GM12878 (cell line): ENCODE measurements at regions not wholly inside any gene's neighbourhood (a gene's known extent, or its start where the extent isn't known, plus 50 kb on each side); places are given as distances from the start of the nearest gene placed in this dataset.

Experiments
- ATAC-seq: fragments of 200-7000 bp; cut with Tn5 transposase; 3 replicates; pipeline ENCODE4 v1.9.1; 2020; ENCODE audit warnings: mild to moderate bottlenecking, moderate library complexity
- BruUV-seq: library from RNA; stranded (reverse); fragments of 400-500 nt; replicated peaks from 2 replicates; lab custom pipeline; 2021; lab: Mats Ljungman, UMichigan
- CTCF ChIA-PET: fragments of 300-600 bp; sonication (Branson Sonifier 250); formaldehyde crosslinking; extraction: SDS; loops from one replicate; lab custom pipeline; 2021; ENCODE audit warnings: inconsistent platforms; lab: Yijun Ruan, JAX
- POLR2A ChIA-PET: fragments of 350-600 bp; formaldehyde crosslinking; extraction: SDS; loops from one replicate; lab custom pipeline; 2021; ENCODE audit warnings: inconsistent platforms; lab: Charles Lee
- RAD21 ChIA-PET: fragments of 300-600 bp; sonication (Branson Sonifier 250); formaldehyde crosslinking; loops from one replicate; lab custom pipeline; 2023; ENCODE audit warnings: antibody characterized with exemption; ENCODE audit not compliant: unreplicated experiment; lab: Charles Lee
- SMC1A ChIA-PET: fragments of 300-600 bp; sonication (Branson Sonifier 250); formaldehyde crosslinking; loops from one replicate; lab custom pipeline; 2023; ENCODE audit not compliant: unreplicated experiment, uncharacterized antibody; lab: Charles Lee
- DNase-seq: peaks from one replicate; pipeline ENCODE4 v3.0.0-alpha.2; 2011; ENCODE audit warnings: low read depth, low spot score
- FAIRE-seq: peaks from 3 replicates; lab custom pipeline; 2011; peaks lifted over from hg19 to GRCh38; lab: Jason Lieb, UNC
- H2AFZ ChIP-seq: 2 replicates; pipeline ENCODE4 v1.6.0; 2011; ENCODE audit warnings: low read depth, low read length, control low read depth; ENCODE audit not compliant: control insufficient read depth
- H3K27ac ChIP-seq: 2 replicates; pipeline ENCODE4 v1.5.1; 2011; ENCODE audit warnings: control low read depth; ENCODE audit not compliant: control insufficient read depth, insufficient read depth
- H3K27me3 ChIP-seq, 2 experiments: replicated peaks in 1 of 2; 2 replicates each; pipeline versions ENCODE4 v1.6.0 to v1.6.1; 2011; ENCODE audit warnings: low read length in 1 of 2; ENCODE audit not compliant: control insufficient read depth in 2 of 2, insufficient read depth in 2 of 2
- H3K36me3 ChIP-seq, 2 experiments: 2 replicates each; pipeline ENCODE4 v1.5.1; 2011; ENCODE audit warnings: low read length in 1 of 2; ENCODE audit not compliant: control insufficient read depth in 2 of 2, insufficient read depth in 2 of 2
- H3K4me1 ChIP-seq: 2 replicates; pipeline ENCODE4 v1.6.1; 2011; ENCODE audit warnings: mild to moderate bottlenecking, low read length, moderate library complexity, mixed read lengths; ENCODE audit not compliant: control insufficient read depth, insufficient read depth
- H3K4me2 ChIP-seq: 2 replicates; pipeline ENCODE4 v1.6.0; 2011; ENCODE audit warnings: control low read depth; ENCODE audit not compliant: control insufficient read depth, insufficient read depth
- H3K4me3 ChIP-seq: fragments of 200-600 bp; sonication (generic); 2 replicates; pipeline ENCODE4 v1.5.1; 2016
- H3K79me2 ChIP-seq: 2 replicates; pipeline ENCODE4 v1.6.0; 2011; ENCODE audit warnings: low read length; ENCODE audit not compliant: control insufficient read depth, insufficient read depth
- H3K9ac ChIP-seq: 2 replicates; pipeline ENCODE4 v1.8.0; 2011; ENCODE audit warnings: low read length, control low read depth, mixed read lengths; ENCODE audit not compliant: control insufficient read depth, insufficient read depth
- H3K9me3 ChIP-seq: replicated peaks from 3 replicates; pipeline ENCODE4 v1.5.1; 2011; ENCODE audit warnings: mild to moderate bottlenecking, low read length; ENCODE audit not compliant: control insufficient read depth, insufficient read depth
- H4K20me1 ChIP-seq: 2 replicates; pipeline ENCODE4 v1.6.0; 2011; ENCODE audit not compliant: control insufficient read depth, insufficient read depth
- ATF7 ChIP-seq: fragments of 450-650 bp; IDR thresholded peaks from 2 replicates; pipeline ENCODE4 v1.6.1; 2016; ENCODE audit warnings: low read depth, mild to moderate bottlenecking
- BCL11A ChIP-seq: IDR thresholded peaks from 2 replicates; pipeline ENCODE4 v1.6.1; 2011; ENCODE audit warnings: low read depth, low read length
- EGR1 ChIP-seq, 2 experiments: IDR thresholded peaks; 1 replicate in 1 of 2; 2 replicates in 1 of 2; pipeline ENCODE4 v1.6.1; 2011 to 2012; ENCODE audit warnings: low read depth in 2 of 2, low read length in 2 of 2, borderline replicate concordance in 1 of 2, mild to moderate bottlenecking in 1 of 2, moderate library complexity in 1 of 2
- EP300 ChIP-seq, 2 experiments: fragments of 150-350 bp in 1 of 2; IDR thresholded peaks; 2 replicates each; pipeline ENCODE4 v1.6.1; 2011 to 2012; ENCODE audit warnings: low read depth in 2 of 2, low read length in 2 of 2, borderline replicate concordance in 1 of 2, improper control_type of control experiment in 1 of 2, inconsistent platforms in 1 of 2; ENCODE audit not compliant: control insufficient read depth in 1 of 2
- GABPA ChIP-seq: IDR thresholded peaks from 2 replicates; pipeline ENCODE4 v1.6.1; 2014; ENCODE audit warnings: antibody characterized with exemption, low read depth, mild to moderate bottlenecking, inconsistent platforms
- KAT2A ChIP-seq: conservative IDR thresholded peaks from 2 replicates; pipeline ENCODE4 v1.6.1; 2011; ENCODE audit warnings: low read depth, low read length; ENCODE audit not compliant: control insufficient read depth
- MEF2A ChIP-seq: IDR thresholded peaks from 2 replicates; pipeline ENCODE4 v1.6.1; 2011; ENCODE audit warnings: low read depth, mild to moderate bottlenecking, low read length, moderate library complexity; ENCODE audit not compliant: insufficient read depth
- NR2C1 ChIP-seq: fragments of 450-650 bp; IDR thresholded peaks from 2 replicates; pipeline ENCODE4 v1.6.1; 2017; ENCODE audit warnings: antibody characterized with exemption, mild to moderate bottlenecking, moderate library complexity
- RELA ChIP-seq: fragments of 450-650 bp; IDR thresholded peaks from 2 replicates; pipeline ENCODE4 v1.8.0; 2014; ENCODE audit warnings: borderline replicate concordance; ENCODE audit not compliant: partially characterized antibody
- SKIL ChIP-seq: fragments of 450-650 bp; IDR thresholded peaks from 2 replicates; pipeline ENCODE4 v1.6.1; 2017; ENCODE audit warnings: mild to moderate bottlenecking, low read depth, inconsistent platforms; ENCODE audit not compliant: poor library complexity, severe bottlenecking
- SUPT20H ChIP-seq: IDR thresholded peaks from 2 replicates; pipeline ENCODE4 v1.6.1; 2011; ENCODE audit warnings: low read depth, mild to moderate bottlenecking, low read length, moderate library complexity, borderline replicate concordance; ENCODE audit not compliant: control insufficient read depth
- TARDBP ChIP-seq: IDR thresholded peaks from 2 replicates; pipeline ENCODE4 v1.6.1; 2016; ENCODE audit warnings: borderline replicate concordance
- TBL1XR1 ChIP-seq: IDR thresholded peaks from 2 replicates; pipeline ENCODE4 v1.6.1; 2012; ENCODE audit warnings: low read depth, low read length, improper control_type of control experiment
- ZNF592 ChIP-seq: fragments of 450-650 bp; IDR thresholded peaks from 2 replicates; pipeline ENCODE4 v1.6.1; 2017; ENCODE audit warnings: mild to moderate bottlenecking, moderate library complexity
- ZZZ3 ChIP-seq: IDR thresholded peaks from 2 replicates; pipeline ENCODE4 v1.6.1; 2011; ENCODE audit warnings: low read depth; ENCODE audit not compliant: control insufficient read depth, insufficient read length
- whole genome bisulfite sequencing: methylation state at CpG from one replicate; pipeline ENCODE4 v1.1.6; 2016; ENCODE audit warnings: low lambda C conversion rate; ENCODE audit not compliant: insufficient replicate concordance, insufficient coverage; ENCODE audit errors: missing lambda C conversion rate; 5-methylcytosine and 5-hydroxymethylcytosine counted together
- in situ Hi-C: fragments of 300-500 bp; cut with MboI; formaldehyde crosslinking; loops from 9 replicates; pipeline ENCODE4 v1.14.3; 2018; ENCODE audit warnings: mixed read lengths
- intact Hi-C: fragments of 100-400 bp; cut with micrococcal nuclease; formaldehyde crosslinking; loops from one replicate; pipeline ENCODE4 v1.14.2; 2022; ENCODE audit not compliant: unreplicated experiment

GRCh38 chr6:133159255-133159795, 81.8 kb upstream of the EYA4 start:
- H4K20me1 ChIP-seq, result no peaks in the 10 kb centered on the region
- BruUV-seq, result no TSS peak
- no peak overlapping the region for H2AFZ ChIP-seq
- TF ChIP-seq ZZZ3, result no peak
- TF ChIP-seq MEF2A, result no peak
- no peak for TF ChIP-seq SKIL
- TF ChIP-seq GABPA, result no peak
- TF ChIP-seq SUPT20H, result no peak
- TF ChIP-seq EGR1 (IDR thresholded peaks at IDR 0.05; ENCODE audit: borderline replicate concordance in 1 of 2, low read depth in 2 of 2, low read length in 2 of 2), result no peak
- TF ChIP-seq RELA, result no peak
- no peak for TF ChIP-seq EP300 (IDR thresholded peaks at IDR 0.05; ENCODE audit: borderline replicate concordance in 1 of 2, control insufficient read depth in 1 of 2, low read depth in 2 of 2, low read length in 2 of 2)
- TF ChIP-seq KAT2A, result no peak
- no peak for TF ChIP-seq NR2C1
- no peak for TF ChIP-seq ZNF592
- no peak for TF ChIP-seq TARDBP
- TF ChIP-seq TBL1XR1, result no peak
- no peak for TF ChIP-seq ATF7
- TF ChIP-seq BCL11A, result no peak
- H3K9ac ChIP-seq, result no peak overlapping the region
- ATAC-seq (no peak), DNase-seq (no peak), FAIRE-seq (no peak)
- WGBS, result 50% methylated on average over 2 of the region's 2 CpGs
- H3K4me3 ChIP-seq, result no peak overlapping the region
- POLR2A ChIA-PET, result no interaction called here
- in situ Hi-C loops, result no loop called here
- H3K79me2 ChIP-seq, result no peaks in the 10 kb centered on the region
- CTCF ChIA-PET, result interaction anchor here (1.2 kb wide), 1 partner anchor 9 kb away, joined by 3 read pairs; no protein-coding TSS in a partner anchor
- SMC1A ChIA-PET, result interaction anchor here (0.6 kb wide), 1 partner anchor 1769 kb away, joined by 3 read pairs; no protein-coding TSS in a partner anchor
- H3K4me2 ChIP-seq, result no peak overlapping the region
- H3K27ac ChIP-seq, result no peak overlapping the region
- no peaks in the 10 kb centered on the region for H3K9me3 ChIP-seq
- no peaks in the 10 kb centered on the region for H3K27me3 ChIP-seq
- RAD21 ChIA-PET, result no interaction called here
- no peaks in the 10 kb centered on the region for H3K4me1 ChIP-seq
- intact Hi-C loops, result no loop called here
- no peaks in the 10 kb centered on the region for H3K36me3 ChIP-seq
